ENCODE measurements at regions not wholly inside any gene's neighbourhood (a gene's known extent, or its start where the extent isn't known, plus 50 kb on each side); places are given as distances from the start of the nearest gene placed in this dataset.

DNA sequence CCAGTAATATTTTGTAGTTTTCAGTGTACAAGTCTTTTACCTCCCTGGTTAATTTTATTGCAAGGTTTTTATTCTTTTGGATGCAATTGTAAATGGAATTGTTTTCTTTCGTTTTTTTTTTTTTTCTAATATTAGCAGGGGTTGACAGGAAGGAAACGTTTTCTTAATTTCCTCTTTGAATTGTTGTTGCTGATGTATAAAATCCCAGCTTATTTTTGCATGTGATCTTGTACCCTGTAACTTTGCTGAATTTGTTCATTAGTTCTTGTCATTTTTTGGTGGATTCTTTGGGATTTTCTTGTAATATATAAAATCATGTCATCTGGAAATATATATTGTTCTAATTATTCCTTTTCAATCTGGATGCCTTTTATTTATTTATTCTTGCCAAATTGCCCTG is 65.0 kb upstream of the ANKH start:
- no peak for DNase-seq
- Histone ChIP-seq H3K9me3 (no peaks in the 10 kb centered on the region), H3K27me3 (no peaks in the 10 kb centered on the region), H3K36me3 (no peaks in the 10 kb centered on the region), H3K27ac (no peak overlapping the region), H3K4me3 (no peak overlapping the region), H3K4me1 (no peaks in the 10 kb centered on the region)
- TF ChIP-seq EP300 (IDR thresholded peaks at IDR 0.05): no peak
- intact Hi-C loops (cut with DNase I; ENCODE audit: low total_unique reads): no loop called here
- 53 to 67% (median 56%) methylated on average over 2 of the region's 2 CpGs for WGBS, 5 donors

DNA sequence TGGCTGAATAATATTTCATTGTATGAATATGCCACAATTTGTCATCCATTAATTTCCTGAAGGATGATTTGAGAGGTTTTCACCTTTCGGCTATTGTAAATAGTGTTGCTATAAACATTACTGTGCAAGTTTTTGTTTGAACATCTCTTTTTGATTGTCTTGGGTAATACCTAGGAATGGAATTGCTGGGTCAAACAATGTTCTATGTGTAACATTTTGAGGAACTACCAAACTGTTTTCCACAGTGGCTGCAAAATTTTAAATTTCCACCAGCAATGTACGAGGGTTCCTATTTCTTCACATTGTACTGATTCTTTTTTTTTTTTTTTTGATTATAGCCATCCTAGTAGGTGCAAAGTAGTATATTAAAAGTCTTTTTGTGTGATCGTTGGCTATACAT is 63.8 kb upstream of the ANKH start:
- Histone ChIP-seq H3K36me3 (no peaks in the 10 kb centered on the region), H3K4me3 (no peak overlapping the region), H3K27me3 (no peaks in the 10 kb centered on the region), H3K4me1 (no peaks in the 10 kb centered on the region), H3K27ac (no peak overlapping the region), H3K9me3 (no peaks in the 10 kb centered on the region)
- DNase-seq: no peak
- TF ChIP-seq EP300 (IDR thresholded peaks at IDR 0.05): no peak
- TF ChIP-seq POLR2AphosphoS5 (IDR thresholded peaks at IDR 0.05): no peak
- TF ChIP-seq, protein P1, sequence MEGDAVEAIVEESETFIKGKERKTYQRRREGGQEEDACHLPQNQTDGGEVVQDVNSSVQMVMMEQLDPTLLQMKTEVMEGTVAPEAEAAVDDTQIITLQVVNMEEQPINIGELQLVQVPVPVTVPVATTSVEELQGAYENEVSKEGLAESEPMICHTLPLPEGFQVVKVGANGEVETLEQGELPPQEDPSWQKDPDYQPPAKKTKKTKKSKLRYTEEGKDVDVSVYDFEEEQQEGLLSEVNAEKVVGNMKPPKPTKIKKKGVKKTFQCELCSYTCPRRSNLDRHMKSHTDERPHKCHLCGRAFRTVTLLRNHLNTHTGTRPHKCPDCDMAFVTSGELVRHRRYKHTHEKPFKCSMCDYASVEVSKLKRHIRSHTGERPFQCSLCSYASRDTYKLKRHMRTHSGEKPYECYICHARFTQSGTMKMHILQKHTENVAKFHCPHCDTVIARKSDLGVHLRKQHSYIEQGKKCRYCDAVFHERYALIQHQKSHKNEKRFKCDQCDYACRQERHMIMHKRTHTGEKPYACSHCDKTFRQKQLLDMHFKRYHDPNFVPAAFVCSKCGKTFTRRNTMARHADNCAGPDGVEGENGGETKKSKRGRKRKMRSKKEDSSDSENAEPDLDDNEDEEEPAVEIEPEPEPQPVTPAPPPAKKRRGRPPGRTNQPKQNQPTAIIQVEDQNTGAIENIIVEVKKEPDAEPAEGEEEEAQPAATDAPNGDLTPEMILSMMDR (IDR thresholded peaks at IDR 0.05): no peak
- TF ChIP-seq POLR2A (IDR thresholded peaks at IDR 0.05): no peak
- intact Hi-C loops (cut with DNase I; ENCODE audit: low total_unique reads): no loop called here
- 82 to 93% (median 89%) methylated on average over 3 of the region's 3 CpGs for WGBS, 5 donors

DNA sequence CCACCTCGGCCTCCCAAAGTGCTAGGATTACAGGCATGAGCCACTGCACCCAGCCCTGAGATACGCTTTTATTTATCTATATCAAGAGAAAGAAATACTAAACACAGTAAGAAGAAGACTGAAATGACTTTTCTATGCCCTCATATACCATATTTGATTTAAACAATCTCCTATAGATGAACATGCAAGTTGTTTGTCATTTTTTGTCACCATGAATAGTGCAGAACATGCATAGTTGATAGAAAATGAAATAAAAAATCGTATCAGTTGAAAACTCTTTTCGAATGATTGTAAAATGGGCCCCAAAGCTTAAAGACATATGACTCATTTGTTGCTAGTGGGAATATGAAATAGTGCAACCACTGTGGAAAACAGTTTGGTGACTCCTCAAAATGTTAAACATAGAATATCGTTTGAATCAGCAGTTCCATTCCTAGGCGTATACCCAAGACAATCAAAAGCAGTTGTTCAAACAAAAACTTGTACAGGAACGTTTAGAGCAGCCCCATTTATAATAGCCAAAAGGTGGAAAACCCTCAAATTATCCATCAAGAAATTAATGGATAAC is 61.4 kb upstream of the ANKH start:
- H3K27me3 ChIP-seq: no peaks in the 10 kb centered on the region
- no peak for DNase-seq
- H3K9me3 ChIP-seq: no peaks in the 10 kb centered on the region
- H3K36me3 ChIP-seq: no peaks in the 10 kb centered on the region
- WGBS, 5 donors: 63 to 69% (median 64%) methylated on average over 7 of the region's 7 CpGs
- intact Hi-C loops (cut with DNase I; ENCODE audit: low total_unique reads): no loop called here
- H3K4me3 ChIP-seq: no peak overlapping the region
- TF ChIP-seq, protein P1 (IDR thresholded peaks at IDR 0.05): no peak
- TF ChIP-seq EP300 (IDR thresholded peaks at IDR 0.05): no peak
- TF ChIP-seq POLR2A (IDR thresholded peaks at IDR 0.05): no peak
- TF ChIP-seq POLR2AphosphoS5 (IDR thresholded peaks at IDR 0.05): no peak
- no peaks in the 10 kb centered on the region for H3K4me1 ChIP-seq
- no peak overlapping the region for H3K27ac ChIP-seq

DNA sequence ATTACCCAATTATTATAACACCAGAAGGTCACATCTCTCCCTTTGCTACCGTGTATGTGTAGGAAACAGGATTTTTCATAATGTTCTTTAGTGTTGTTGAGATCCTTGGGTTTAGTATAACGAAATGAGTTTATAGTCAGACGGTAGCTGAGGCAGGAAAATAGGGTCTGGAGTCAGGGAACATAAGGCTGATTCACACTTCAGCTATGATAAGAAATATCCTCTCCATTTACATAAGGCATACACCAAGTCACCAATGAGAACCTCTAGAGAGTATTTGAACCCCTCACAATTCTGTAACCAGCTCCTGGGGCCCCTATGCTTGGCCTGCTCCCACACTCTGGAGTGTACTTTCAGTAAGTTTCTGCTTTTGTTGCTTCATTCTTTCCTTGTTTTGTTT is 58.9 kb upstream of the ANKH start:
- Histone ChIP-seq H3K27ac (no peak overlapping the region), H3K9me3 (no peaks in the 10 kb centered on the region), H3K4me3 (no peak overlapping the region), H3K36me3 (no peaks in the 10 kb centered on the region), H3K4me1 (no peaks in the 10 kb centered on the region), H3K27me3 (no peaks in the 10 kb centered on the region)
- WGBS, 5 donors: 85 to 91% (median 90%) methylated on average over 3 of the region's 3 CpGs
- DNase-seq: no peak
- intact Hi-C loops (cut with DNase I; ENCODE audit: low total_unique reads): no loop called here
- TF ChIP-seq, protein P1 (IDR thresholded peaks at IDR 0.05): no peak
- TF ChIP-seq POLR2A (IDR thresholded peaks at IDR 0.05) (no peak), POLR2AphosphoS5 (IDR thresholded peaks at IDR 0.05) (no peak), EP300 (IDR thresholded peaks at IDR 0.05) (no peak)

DNA sequence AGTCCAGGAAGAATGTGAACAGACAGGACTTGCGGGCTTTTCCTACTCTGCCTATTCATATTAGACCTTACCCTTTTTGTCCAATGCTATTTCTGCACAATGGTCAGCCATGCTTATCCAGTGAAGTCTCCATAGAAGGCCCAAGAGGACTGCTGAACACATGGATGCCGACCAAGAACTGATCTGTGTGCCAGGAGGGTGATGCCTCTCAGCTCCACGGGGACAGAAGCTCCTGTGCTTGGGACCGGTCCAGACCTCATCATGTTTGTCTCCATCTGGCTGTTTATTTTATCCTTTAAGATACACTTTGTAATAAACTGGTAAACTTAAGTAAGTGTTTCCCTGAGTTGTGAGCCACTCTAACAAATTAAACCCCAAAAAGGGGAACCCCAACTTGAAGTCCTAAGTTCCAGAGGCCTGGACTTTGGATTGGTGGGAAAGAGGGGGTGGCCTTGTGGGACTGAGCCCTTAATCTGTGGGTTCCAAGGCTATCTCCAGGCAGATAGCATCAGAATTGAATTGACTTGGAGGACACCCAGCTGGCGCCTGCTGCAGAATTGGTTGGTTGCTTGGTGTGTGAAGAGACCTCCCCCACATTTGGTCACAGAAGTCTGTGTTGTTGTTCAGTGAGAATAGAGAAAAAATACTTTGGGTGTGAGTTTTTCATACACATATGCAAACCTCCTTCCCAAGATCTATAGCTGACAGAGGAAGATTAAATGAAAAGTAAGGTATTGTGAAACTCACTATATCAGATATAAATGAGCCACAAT is 57.9 kb upstream of the ANKH start:
- 60 to 74% (median 70%) methylated on average over 5 of the region's 5 CpGs for WGBS, 5 donors
- H3K4me3 ChIP-seq: no peak overlapping the region
- TF ChIP-seq POLR2A (IDR thresholded peaks at IDR 0.05): no peak
- TF ChIP-seq, protein P1 (IDR thresholded peaks at IDR 0.05): no peak
- no peak for TF ChIP-seq POLR2AphosphoS5 (IDR thresholded peaks at IDR 0.05)
- TF ChIP-seq EP300 (IDR thresholded peaks at IDR 0.05): no peak
- H3K36me3 ChIP-seq: no peaks in the 10 kb centered on the region
- H3K4me1 ChIP-seq: no peaks in the 10 kb centered on the region
- no peaks in the 10 kb centered on the region for H3K27me3 ChIP-seq
- H3K27ac ChIP-seq: no peak overlapping the region
- intact Hi-C loops (cut with DNase I; ENCODE audit: low total_unique reads): no loop called here
- DNase-seq: no peak
- no peaks in the 10 kb centered on the region for H3K9me3 ChIP-seq
